ENCODE measurements at regions not wholly inside any gene's neighbourhood (a gene's known extent, or its start where the extent isn't known, plus 50 kb on each side); places are given as distances from the start of the nearest gene placed in this dataset.
"Not testable (repeated sequence)": the region's sequence is repeated elsewhere in the genome, so short reads cannot be mapped to it uniquely, and the experiment has no call there.

GRCh38 chr17:13415200-13415599, 186.5 kb downstream of the HS3ST3A1 start:
- not testable (repeated sequence) for H3K4ac ChIP-seq (ENCODE audit: low read length); H3K14ac ChIP-seq (ENCODE audit: low read length); H4K91ac ChIP-seq (ENCODE audit: low read depth, low read length, poor library complexity); H2BK12ac ChIP-seq (ENCODE audit: low read length); H2BK5ac ChIP-seq (ENCODE audit: low read length); H3K18ac ChIP-seq (ENCODE audit: low read length); H2AK5ac ChIP-seq (ENCODE audit: low read depth, low read length); H3K36me3 ChIP-seq (replicated peaks in 1 of 2; ENCODE audit: control insufficient read depth in 2 of 2, insufficient read depth in 2 of 2, low read length in 2 of 2); H3K4me1 ChIP-seq (ENCODE audit: control insufficient read depth in 2 of 2, insufficient read depth in 1 of 2, low read depth in 1 of 2, low read length in 2 of 2); H3K79me1 ChIP-seq (ENCODE audit: low read depth, low read length); H4K8ac ChIP-seq (ENCODE audit: low read depth, low read length); H3K4me2 ChIP-seq (ENCODE audit: insufficient read depth, low read length, poor library complexity, severe bottlenecking); H3K27ac ChIP-seq (replicated peaks; ENCODE audit: low read length); H2AFZ ChIP-seq (ENCODE audit: low read length); H3K27me3 ChIP-seq (ENCODE audit: control insufficient read depth in 3 of 3, insufficient read depth in 3 of 3, low read depth in 1 of 3, low read length in 3 of 3); H2BK120ac ChIP-seq (ENCODE audit: low read depth, low read length); H2BK15ac ChIP-seq (ENCODE audit: low read length); H3K9me3 ChIP-seq (replicated peaks in 1 of 2; ENCODE audit: control insufficient read depth in 2 of 2, insufficient read depth in 1 of 2, low read depth in 1 of 2, low read length in 2 of 2); H3K4me3 ChIP-seq (ENCODE audit: low read length in 2 of 2); H3K23ac ChIP-seq (ENCODE audit: low read depth, low read length, poor library complexity); H3K9ac ChIP-seq (ENCODE audit: low read depth, low read length, poor library complexity); DNase-seq (ENCODE audit: low spot score)
- WGBS, 2 donors (ENCODE audit: extremely low coverage in 2 of 2, insufficient read length in 2 of 2, insufficient replicate concordance in 1 of 2) = no CpG with 5 or more reads among the region's 3 CpGs

- Histone ChIP-seq H3K9me3 (replicated peaks in 1 of 2; ENCODE audit: control insufficient read depth in 2 of 2, insufficient read depth in 1 of 2, low read depth in 1 of 2, low read length in 2 of 2) (no peaks in the 10 kb centered on the region), H3K79me1 (ENCODE audit: low read depth, low read length) (no peaks in the 10 kb centered on the region), H3K18ac (ENCODE audit: low read length) (no peak overlapping the region), H2BK5ac (ENCODE audit: low read length) (no peak overlapping the region), H3K4me1 (ENCODE audit: control insufficient read depth in 2 of 2, insufficient read depth in 1 of 2, low read depth in 1 of 2, low read length in 2 of 2) (no peaks in the 10 kb centered on the region), H2BK12ac (ENCODE audit: low read length) (no peak overlapping the region), H3K4me3 (ENCODE audit: low read length in 2 of 2) (no peak overlapping the region), H2BK120ac (ENCODE audit: low read depth, low read length) (no peak overlapping the region), H3K36me3 (replicated peaks in 1 of 2; ENCODE audit: control insufficient read depth in 2 of 2, insufficient read depth in 2 of 2, low read length in 2 of 2) (no peaks in the 10 kb centered on the region), H3K27me3 (ENCODE audit: control insufficient read depth in 3 of 3, insufficient read depth in 3 of 3, low read depth in 1 of 3, low read length in 3 of 3) (no peaks in the 10 kb centered on the region), H2BK15ac (ENCODE audit: low read length) (no peak overlapping the region), H3K4me2 (ENCODE audit: insufficient read depth, low read length, poor library complexity, severe bottlenecking) (no peak overlapping the region), H2AK5ac (ENCODE audit: low read depth, low read length) (no peak overlapping the region), H3K23ac (ENCODE audit: low read depth, low read length, poor library complexity) (no peak overlapping the region), H3K27ac (replicated peaks; ENCODE audit: low read length) (no peak overlapping the region), H2AFZ (ENCODE audit: low read length) (no peak overlapping the region), H4K91ac (ENCODE audit: low read depth, low read length, poor library complexity) (no peak overlapping the region), H3K4ac (ENCODE audit: low read length) (no peak overlapping the region), H4K8ac (ENCODE audit: low read depth, low read length) (no peak overlapping the region), H3K9ac (ENCODE audit: low read depth, low read length, poor library complexity) (no peak overlapping the region), H3K14ac (ENCODE audit: low read length) (no peak overlapping the region)
- WGBS, 2 donors (ENCODE audit: extremely low coverage in 2 of 2, insufficient read length in 2 of 2, insufficient replicate concordance in 1 of 2) = no CpG with 5 or more reads among the region's 7 CpGs
- DNase-seq (ENCODE audit: low spot score) = no peak
Measured at GRCh38 chr17:13413001-13413400, 188.7 kb downstream of the HS3ST3A1 start.

- no peak overlapping the region for H3K27ac ChIP-seq (replicated peaks; ENCODE audit: low read length)
- no peaks in the 10 kb centered on the region for H3K9me3 ChIP-seq (replicated peaks in 1 of 2; ENCODE audit: control insufficient read depth in 2 of 2, insufficient read depth in 1 of 2, low read depth in 1 of 2, low read length in 2 of 2)
- H4K8ac ChIP-seq (ENCODE audit: low read depth, low read length) = no peak overlapping the region
- no CpG with 5 or more reads among the region's 2 CpGs for WGBS, 2 donors (ENCODE audit: extremely low coverage in 2 of 2, insufficient read length in 2 of 2, insufficient replicate concordance in 1 of 2)
- no peak overlapping the region for H2BK12ac ChIP-seq (ENCODE audit: low read length)
- no peaks in the 10 kb centered on the region for H3K36me3 ChIP-seq (replicated peaks in 1 of 2; ENCODE audit: control insufficient read depth in 2 of 2, insufficient read depth in 2 of 2, low read length in 2 of 2)
- no peak overlapping the region for H3K9ac ChIP-seq (ENCODE audit: low read depth, low read length, poor library complexity)
- H3K4me2 ChIP-seq (ENCODE audit: insufficient read depth, low read length, poor library complexity, severe bottlenecking) = no peak overlapping the region
- H2BK15ac ChIP-seq (ENCODE audit: low read length) = no peak overlapping the region
- no peak overlapping the region for H2AK5ac ChIP-seq (ENCODE audit: low read depth, low read length)
- DNase-seq (ENCODE audit: low spot score) = no peak
- H3K79me1 ChIP-seq (ENCODE audit: low read depth, low read length) = no peaks in the 10 kb centered on the region
- no peak overlapping the region for H3K4ac ChIP-seq (ENCODE audit: low read length)
- H3K18ac ChIP-seq (ENCODE audit: low read length) = no peak overlapping the region
- peaks cover 0 to 1% of the 10 kb centered on the region in 2 donors for H3K4me1 ChIP-seq (ENCODE audit: control insufficient read depth in 2 of 2, insufficient read depth in 1 of 2, low read depth in 1 of 2, low read length in 2 of 2)
- no peaks in the 10 kb centered on the region for H3K27me3 ChIP-seq (ENCODE audit: control insufficient read depth in 3 of 3, insufficient read depth in 3 of 3, low read depth in 1 of 3, low read length in 3 of 3)
- H3K4me3 ChIP-seq (ENCODE audit: low read length in 2 of 2) = no peak overlapping the region
- H2BK5ac ChIP-seq (ENCODE audit: low read length) = no peak overlapping the region
- H2AFZ ChIP-seq (ENCODE audit: low read length) = no peak overlapping the region
- H3K14ac ChIP-seq (ENCODE audit: low read length) = no peak overlapping the region
- no peak overlapping the region for H2BK120ac ChIP-seq (ENCODE audit: low read depth, low read length)
- no peak overlapping the region for H3K23ac ChIP-seq (ENCODE audit: low read depth, low read length, poor library complexity)
- H4K91ac ChIP-seq (ENCODE audit: low read depth, low read length, poor library complexity) = no peak overlapping the region
Measured at GRCh38 chr17:13410874-13411273, 190.9 kb downstream of the HS3ST3A1 start.

GRCh38 chr17:13410214-13410613, 191.5 kb downstream of the HS3ST3A1 start:
- DNase-seq (ENCODE audit: low spot score) = no peak
- Histone ChIP-seq H2AK5ac (ENCODE audit: low read depth, low read length) (no peak overlapping the region), H3K23ac (ENCODE audit: low read depth, low read length, poor library complexity) (no peak overlapping the region), H3K4me2 (ENCODE audit: insufficient read depth, low read length, poor library complexity, severe bottlenecking) (no peak overlapping the region), H3K79me1 (ENCODE audit: low read depth, low read length) (no peaks in the 10 kb centered on the region), H2BK120ac (ENCODE audit: low read depth, low read length) (no peak overlapping the region), H3K9ac (ENCODE audit: low read depth, low read length, poor library complexity) (no peak overlapping the region), H3K4ac (ENCODE audit: low read length) (no peak overlapping the region), H4K91ac (ENCODE audit: low read depth, low read length, poor library complexity) (no peak overlapping the region), H3K36me3 (replicated peaks in 1 of 2; ENCODE audit: control insufficient read depth in 2 of 2, insufficient read depth in 2 of 2, low read length in 2 of 2) (no peaks in the 10 kb centered on the region), H3K27ac (replicated peaks; ENCODE audit: low read length) (no peak overlapping the region), H2BK12ac (ENCODE audit: low read length) (no peak overlapping the region), H3K14ac (ENCODE audit: low read length) (no peak overlapping the region), H3K18ac (ENCODE audit: low read length) (no peak overlapping the region), H2BK5ac (ENCODE audit: low read length) (no peak overlapping the region), H4K8ac (ENCODE audit: low read depth, low read length) (no peak overlapping the region), H2AFZ (ENCODE audit: low read length) (no peak overlapping the region), H3K4me3 (ENCODE audit: low read length in 2 of 2) (no peak overlapping the region), H3K9me3 (replicated peaks in 1 of 2; ENCODE audit: control insufficient read depth in 2 of 2, insufficient read depth in 1 of 2, low read depth in 1 of 2, low read length in 2 of 2) (no peaks in the 10 kb centered on the region), H3K27me3 (ENCODE audit: control insufficient read depth in 3 of 3, insufficient read depth in 3 of 3, low read depth in 1 of 3, low read length in 3 of 3) (no peaks in the 10 kb centered on the region), H2BK15ac (ENCODE audit: low read length) (no peak overlapping the region), H3K4me1 (ENCODE audit: control insufficient read depth in 2 of 2, insufficient read depth in 1 of 2, low read depth in 1 of 2, low read length in 2 of 2) (peaks cover 0 to 2% of the 10 kb centered on the region in 2 donors)
- no CpG with 5 or more reads among the region's 3 CpGs for WGBS, 2 donors (ENCODE audit: extremely low coverage in 2 of 2, insufficient read length in 2 of 2, insufficient replicate concordance in 1 of 2)

All from neuronal stem cell (in vitro differentiated cells).